ENCODE measurements at regions not wholly inside any gene's neighbourhood (a gene's known extent, or its start where the extent isn't known, plus 50 kb on each side); places are given as distances from the start of the nearest gene placed in this dataset.

DNA sequence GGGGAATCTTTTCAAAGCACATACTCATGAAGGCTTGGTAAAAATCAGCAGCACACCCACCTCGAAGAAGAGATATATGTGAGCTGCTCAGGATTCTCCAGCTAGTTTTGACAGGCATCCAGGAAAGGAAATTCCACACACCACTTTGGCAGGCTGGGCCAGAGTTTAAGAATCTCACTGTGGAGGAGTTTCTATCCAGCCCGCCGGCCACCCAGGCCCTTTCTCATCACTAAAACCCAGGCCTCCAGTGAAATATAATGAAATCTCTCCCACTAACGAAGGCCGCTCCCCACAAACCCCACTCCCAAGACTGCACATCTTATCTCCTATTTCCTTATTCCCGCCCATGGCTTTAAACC lies 202.0 kb downstream of the GLI2 start:
- Histone ChIP-seq H3K4me3 (no peak overlapping the region), H3K9me3 (no peaks in the 10 kb centered on the region), H3K36me3 (ENCODE audit: low read depth) (no peaks in the 10 kb centered on the region), H3K4me1 (ENCODE audit: low read depth) (peaks cover 30% of the 10 kb centered on the region)
- intact Hi-C loops (cut with DNase I, micrococcal nuclease), result no loop called here
- ATAC-seq (no peak), DNase-seq (peak in 1 of 3 donors; percentile 12)
- TF ChIP-seq, protein P1, sequence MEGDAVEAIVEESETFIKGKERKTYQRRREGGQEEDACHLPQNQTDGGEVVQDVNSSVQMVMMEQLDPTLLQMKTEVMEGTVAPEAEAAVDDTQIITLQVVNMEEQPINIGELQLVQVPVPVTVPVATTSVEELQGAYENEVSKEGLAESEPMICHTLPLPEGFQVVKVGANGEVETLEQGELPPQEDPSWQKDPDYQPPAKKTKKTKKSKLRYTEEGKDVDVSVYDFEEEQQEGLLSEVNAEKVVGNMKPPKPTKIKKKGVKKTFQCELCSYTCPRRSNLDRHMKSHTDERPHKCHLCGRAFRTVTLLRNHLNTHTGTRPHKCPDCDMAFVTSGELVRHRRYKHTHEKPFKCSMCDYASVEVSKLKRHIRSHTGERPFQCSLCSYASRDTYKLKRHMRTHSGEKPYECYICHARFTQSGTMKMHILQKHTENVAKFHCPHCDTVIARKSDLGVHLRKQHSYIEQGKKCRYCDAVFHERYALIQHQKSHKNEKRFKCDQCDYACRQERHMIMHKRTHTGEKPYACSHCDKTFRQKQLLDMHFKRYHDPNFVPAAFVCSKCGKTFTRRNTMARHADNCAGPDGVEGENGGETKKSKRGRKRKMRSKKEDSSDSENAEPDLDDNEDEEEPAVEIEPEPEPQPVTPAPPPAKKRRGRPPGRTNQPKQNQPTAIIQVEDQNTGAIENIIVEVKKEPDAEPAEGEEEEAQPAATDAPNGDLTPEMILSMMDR (IDR thresholded peaks at IDR 0.05), result no peak

DNA sequence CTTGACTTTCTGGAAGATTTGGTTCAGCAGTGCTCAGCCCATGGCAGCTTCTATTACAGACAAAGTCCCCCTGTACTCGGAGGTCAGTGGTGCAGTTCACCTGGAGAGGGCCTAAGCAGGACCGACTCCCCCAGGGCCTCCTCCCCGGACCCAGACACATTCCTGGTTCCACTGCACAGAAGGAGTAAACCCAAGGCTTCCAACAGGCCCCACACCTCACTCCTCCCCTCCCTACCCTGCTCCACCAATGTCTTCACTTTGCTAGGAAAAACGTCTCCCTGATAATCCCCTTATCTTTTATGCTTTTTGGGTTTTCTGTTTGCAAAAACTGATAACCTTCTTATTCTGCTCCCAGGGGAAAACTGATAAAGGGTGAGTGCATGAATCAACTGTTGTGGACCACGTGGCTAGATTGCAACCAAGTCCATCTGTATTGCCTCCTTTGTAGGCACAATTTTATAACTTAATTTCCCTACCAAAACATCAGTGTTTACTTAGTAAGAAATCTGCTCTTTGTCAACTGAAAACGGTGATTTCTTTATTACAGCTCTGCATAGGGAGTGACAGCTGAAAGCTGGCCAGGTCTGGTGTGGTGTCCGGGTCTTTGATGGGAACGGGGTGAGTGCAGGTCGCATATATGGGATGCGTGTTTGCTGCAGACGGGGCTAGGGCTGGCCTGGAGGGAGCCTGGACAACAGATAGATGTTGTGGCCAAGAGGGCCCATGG lies 202.5 kb downstream of the GLI2 start:
- TF ChIP-seq, protein P1 (IDR thresholded peaks at IDR 0.05), result no peak
- intact Hi-C loops (cut with DNase I, micrococcal nuclease), result no loop called here
- ATAC-seq (peak; percentile 34), DNase-seq (no peak)
- no peaks in the 10 kb centered on the region for H3K36me3 ChIP-seq (ENCODE audit: low read depth)
- H3K4me3 ChIP-seq, result no peak overlapping the region
- H3K9me3 ChIP-seq, result no peaks in the 10 kb centered on the region
- H3K4me1 ChIP-seq (ENCODE audit: low read depth), result peaks cover 30% of the 10 kb centered on the region

DNA sequence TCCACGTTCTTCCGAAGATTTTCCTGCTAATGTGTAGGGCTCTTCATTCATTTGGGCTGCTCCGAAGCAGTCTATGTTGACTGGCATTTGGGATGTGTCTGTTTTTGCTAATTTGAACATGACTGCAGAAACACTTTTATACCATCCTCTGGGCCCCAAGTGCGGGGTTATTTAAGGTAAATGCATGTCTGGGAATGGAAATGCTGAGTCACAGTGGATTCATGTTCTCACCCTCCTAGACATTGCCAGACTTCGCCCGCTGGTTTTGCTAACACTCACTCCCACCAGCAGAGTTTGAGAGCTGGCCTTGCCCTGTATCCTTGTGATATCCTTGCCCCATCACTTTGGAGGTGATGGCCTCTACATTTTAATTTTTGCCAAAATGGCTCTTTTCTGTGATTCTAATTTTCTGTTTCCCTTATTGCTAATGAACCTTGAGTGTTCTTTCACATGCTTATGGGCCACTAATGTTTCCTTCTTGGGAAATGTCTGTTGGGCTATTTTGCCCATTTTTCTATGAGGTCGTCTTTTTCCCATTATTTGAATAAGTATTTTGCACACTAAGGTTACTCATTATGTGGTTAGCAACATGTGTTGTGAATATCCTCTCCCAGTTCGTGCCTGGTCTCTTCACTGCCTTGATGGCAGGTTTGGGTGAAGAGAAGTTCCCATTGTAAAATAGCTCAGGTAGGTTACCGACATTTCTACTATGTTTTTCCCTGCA lies 204.1 kb downstream of the GLI2 start:
- ATAC-seq (no peak), DNase-seq (no peak)
- TF ChIP-seq, protein P1 (IDR thresholded peaks at IDR 0.05), result no peak
- intact Hi-C loops (cut with DNase I, micrococcal nuclease), result no loop called here
- Histone ChIP-seq H3K36me3 (ENCODE audit: low read depth) (no peaks in the 10 kb centered on the region), H3K4me3 (no peak overlapping the region), H3K9me3 (no peaks in the 10 kb centered on the region), H3K4me1 (ENCODE audit: low read depth) (peaks cover 20% of the 10 kb centered on the region)

DNA sequence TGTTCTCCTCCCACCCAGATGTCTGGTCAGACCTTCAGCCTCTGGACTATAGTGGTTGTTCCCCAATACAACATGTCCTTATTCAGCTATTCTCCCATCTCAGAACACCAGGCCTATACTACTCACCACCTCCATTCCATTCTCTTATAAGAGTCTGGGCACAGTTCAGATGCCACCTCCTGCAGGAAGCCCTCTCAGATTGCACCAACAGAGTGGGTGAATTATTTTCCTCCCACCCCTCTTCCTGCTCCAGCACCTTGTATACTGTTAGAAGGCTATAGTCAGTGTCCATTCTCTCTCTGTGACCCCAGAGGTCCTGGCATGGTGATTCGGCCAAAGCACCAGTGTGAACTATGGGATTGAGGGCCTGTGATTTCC lies 204.6 kb downstream of the GLI2 start:
- Histone ChIP-seq H3K4me1 (ENCODE audit: low read depth) (peaks cover 15% of the 10 kb centered on the region), H3K4me3 (no peak overlapping the region), H3K9me3 (no peaks in the 10 kb centered on the region), H3K36me3 (ENCODE audit: low read depth) (no peaks in the 10 kb centered on the region)
- DNase-seq, result no peak
- TF ChIP-seq, protein P1 (IDR thresholded peaks at IDR 0.05), result no peak
- intact Hi-C loops (cut with DNase I, micrococcal nuclease), result no loop called here
- ATAC-seq, result no peak

DNA sequence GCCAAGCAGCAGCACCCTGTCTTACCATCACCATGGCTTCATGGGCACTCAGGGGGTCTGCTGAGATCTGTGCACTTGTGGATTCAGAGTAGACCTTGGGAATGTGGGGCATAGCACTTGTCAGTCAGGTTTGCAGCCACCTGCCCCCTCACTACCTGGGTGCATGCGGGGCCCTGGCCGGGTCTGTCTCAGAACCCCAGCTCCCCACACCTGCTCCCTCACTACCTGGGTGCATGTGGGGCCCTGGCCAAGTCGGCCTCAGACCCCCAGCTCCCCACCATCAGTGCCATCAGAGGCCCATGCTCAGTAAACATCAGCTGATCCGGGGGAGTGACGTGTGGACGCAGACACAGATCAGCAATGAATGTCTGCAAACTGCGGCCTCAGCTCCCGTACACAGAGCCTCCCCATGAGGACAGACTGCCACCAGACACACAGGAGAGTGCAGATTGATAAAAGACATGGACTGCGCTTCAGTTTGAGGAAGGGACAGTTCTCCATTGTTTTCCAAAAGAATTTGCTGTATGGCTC lies 205.1 kb downstream of the GLI2 start:
- DNase-seq (no peak), ATAC-seq (no peak)
- TF ChIP-seq, protein P1 (IDR thresholded peaks at IDR 0.05), result no peak
- Histone ChIP-seq H3K9me3 (no peaks in the 10 kb centered on the region), H3K4me3 (no peak overlapping the region), H3K4me1 (ENCODE audit: low read depth) (peaks cover 13% of the 10 kb centered on the region), H3K36me3 (ENCODE audit: low read depth) (no peaks in the 10 kb centered on the region)
- intact Hi-C loops (cut with DNase I, micrococcal nuclease), result no loop called here
